ENCODE measurements at regions not wholly inside any gene's neighbourhood (a gene's known extent, or its start where the extent isn't known, plus 50 kb on each side); places are given as distances from the start of the nearest gene placed in this dataset.

DNA sequence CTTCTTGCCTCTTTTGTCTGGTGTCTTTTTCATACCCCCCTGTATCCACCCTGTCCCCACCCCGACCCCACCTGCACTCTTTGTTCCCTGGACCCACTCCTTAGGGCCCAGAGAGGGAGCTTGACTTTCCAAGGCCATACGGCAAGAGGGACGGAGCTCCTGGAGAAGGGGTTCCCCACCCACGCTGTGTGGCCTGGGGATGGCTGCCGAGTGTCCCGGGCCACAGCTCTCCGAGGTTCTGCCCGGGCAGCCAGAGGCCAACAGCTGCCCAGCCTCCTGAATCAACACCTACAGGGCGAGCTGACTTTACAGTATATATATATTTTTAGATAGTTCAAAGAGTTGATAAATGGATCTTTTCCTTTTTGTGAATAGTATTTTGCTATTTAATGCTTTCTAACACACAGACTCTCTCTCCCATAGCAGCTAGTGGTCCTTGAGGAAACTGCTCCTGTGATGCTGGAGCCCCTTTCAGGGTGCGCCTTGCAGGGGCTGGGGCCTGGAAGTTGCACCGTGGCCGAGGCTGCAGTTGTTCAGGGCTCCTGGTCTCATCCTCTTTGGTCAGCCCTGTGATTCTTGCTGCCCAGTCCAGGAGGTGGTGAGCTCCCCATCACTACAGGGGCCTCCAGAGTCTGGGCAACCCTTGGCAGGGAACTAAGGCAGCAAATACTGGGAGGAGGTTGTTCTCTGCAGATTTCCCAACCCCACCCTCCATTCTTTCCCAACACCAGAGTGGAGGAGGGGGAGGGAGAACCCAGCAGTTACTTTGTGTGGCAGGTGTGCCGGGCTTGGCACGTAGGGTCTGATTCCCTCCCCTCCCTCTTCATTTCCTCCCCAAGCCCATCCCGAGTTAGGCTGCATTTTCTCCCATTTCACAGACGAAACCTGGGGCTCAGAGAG is 321.6 kb downstream of the PTPRU start:
- H3K4me3 ChIP-seq (ENCODE audit: low read depth, low read length): no peak overlapping the region
- TF ChIP-seq CTCF (IDR thresholded peaks at IDR 0.05; ENCODE audit: borderline replicate concordance, insufficient read depth, low read depth, low read length): no peak

DNA sequence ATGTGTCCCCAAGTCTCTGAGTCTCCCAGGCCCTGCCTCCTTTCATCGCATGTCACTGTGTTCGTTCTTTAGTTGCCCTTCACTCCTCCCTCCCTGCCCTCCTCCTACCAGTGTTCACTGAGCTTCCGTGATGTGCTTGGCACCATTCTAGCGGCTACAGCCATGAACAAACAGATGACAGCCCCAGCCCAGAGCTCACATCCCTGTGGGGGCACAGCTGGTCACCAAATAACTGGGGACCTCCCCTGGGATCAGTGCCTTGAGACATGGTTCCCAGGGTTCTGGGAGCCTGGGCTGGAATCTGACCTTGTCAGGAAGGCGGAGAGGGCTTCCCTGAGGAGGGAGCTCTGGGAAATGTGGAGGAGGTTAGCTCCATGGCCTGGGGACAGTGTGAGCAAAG is 320.7 kb downstream of the PTPRU start:
- no peak for TF ChIP-seq CTCF (IDR thresholded peaks at IDR 0.05; ENCODE audit: borderline replicate concordance, insufficient read depth, low read depth, low read length)
- no peak overlapping the region for H3K4me3 ChIP-seq (ENCODE audit: low read depth, low read length)

DNA sequence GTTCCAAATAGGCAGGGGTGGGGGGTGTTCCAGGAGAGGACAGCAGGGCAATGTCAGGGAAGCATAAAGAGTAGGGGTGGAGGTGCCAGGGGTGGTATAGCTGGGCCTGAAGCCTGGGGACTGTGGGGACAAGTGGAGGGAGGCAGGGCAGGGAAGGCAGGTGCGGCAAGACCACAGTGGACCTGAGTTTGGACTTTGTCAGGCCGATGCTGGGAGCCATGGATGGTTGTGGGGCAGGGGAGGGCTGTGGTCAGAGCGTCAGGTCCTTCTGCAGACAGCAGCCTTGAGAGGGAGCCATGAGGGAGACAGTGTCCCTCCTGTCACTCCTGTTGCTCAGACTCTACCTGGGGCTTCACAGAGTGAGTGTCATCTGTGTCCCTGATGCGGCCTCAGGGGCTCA is 320.3 kb downstream of the PTPRU start:
- H3K4me3 ChIP-seq (ENCODE audit: low read depth, low read length): no peak overlapping the region
- TF ChIP-seq CTCF (IDR thresholded peaks at IDR 0.05; ENCODE audit: borderline replicate concordance, insufficient read depth, low read depth, low read length): no peak

GRCh38 chr1:29555043-29555620 is 318.8 kb downstream of the PTPRU start:
- TF ChIP-seq CTCF (IDR thresholded peaks at IDR 0.05; ENCODE audit: borderline replicate concordance, insufficient read depth, low read depth, low read length): no peak
- H3K4me3 ChIP-seq (ENCODE audit: low read depth, low read length): no peak overlapping the region

GRCh38 chr1:29554208-29554778 is 318.0 kb downstream of the PTPRU start:
- no peak overlapping the region for H3K4me3 ChIP-seq (ENCODE audit: low read depth, low read length)
- TF ChIP-seq CTCF (IDR thresholded peaks at IDR 0.05; ENCODE audit: borderline replicate concordance, insufficient read depth, low read depth, low read length): no peak

DNA sequence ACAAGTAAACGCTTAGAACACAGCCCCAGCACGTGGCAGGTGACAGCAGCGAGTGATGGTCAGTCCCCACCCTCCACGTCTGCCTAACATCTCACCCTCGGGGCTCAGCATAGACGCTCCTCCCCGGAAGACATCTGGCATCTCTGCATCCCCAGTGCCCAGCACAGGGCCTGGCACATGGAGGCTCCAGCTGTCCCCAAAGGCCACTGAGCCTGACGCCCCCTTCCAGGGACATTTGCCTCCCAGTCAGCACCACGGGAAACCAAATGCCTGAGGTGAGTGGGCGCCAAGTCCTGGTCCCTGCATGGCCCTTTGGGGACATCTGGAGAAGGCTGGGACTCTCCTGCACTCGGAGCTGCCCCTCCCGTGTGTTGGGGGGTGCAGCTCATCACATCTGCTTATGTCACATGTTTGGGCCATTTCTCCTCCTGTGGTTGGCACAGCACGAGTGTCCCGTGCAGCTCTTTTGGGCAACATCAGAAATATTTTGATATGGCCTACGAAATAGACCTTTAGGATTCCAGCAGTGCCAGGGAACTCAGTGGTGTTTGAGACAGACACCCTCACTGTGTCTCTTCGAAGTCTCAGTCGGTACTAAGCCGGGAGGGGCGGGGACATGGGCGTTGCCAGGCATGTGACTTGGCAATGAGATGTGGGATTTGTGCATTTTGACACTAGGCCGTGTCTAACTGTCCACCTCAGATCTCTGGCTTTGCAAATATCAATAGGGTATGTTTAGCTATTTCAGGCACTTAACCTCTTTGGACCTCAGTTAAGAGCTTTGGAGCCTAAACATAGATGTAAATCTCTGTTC is 315.0 kb downstream of the PTPRU start:
- no peak for TF ChIP-seq CTCF (IDR thresholded peaks at IDR 0.05; ENCODE audit: borderline replicate concordance, insufficient read depth, low read depth, low read length)

More for the DNA sequence above, 315.0 kb downstream of the PTPRU start:
- H3K4me3 ChIP-seq (ENCODE audit: low read depth, low read length): no peak overlapping the region

Data from GM12875 (cell line).